Neural cell (in vitro differentiated cells): ENCODE measurements at regions not wholly inside any gene's neighbourhood (a gene's known extent, or its start where the extent isn't known, plus 50 kb on each side); places are given as distances from the start of the nearest gene placed in this dataset.

Source experiments
- H2AFZ ChIP-seq: fragments of 200-600, 300-800 bp; sonication (generic), shearing (Covaris generic); 2 replicates; pipeline ENCODE4 v1.6.0; 2014; ENCODE audit warnings: low read depth, mild to moderate bottlenecking, antibody characterized with exemption, low read length, moderate library complexity
- H3F3A ChIP-seq: fragments of 200-600 bp; shearing (Covaris generic); 2 replicates; pipeline ENCODE4 v1.6.1; 2016; ENCODE audit warnings: mild to moderate bottlenecking, moderate library complexity, mixed read lengths, antibody characterized with exemption, low read length; ENCODE audit not compliant: insufficient read depth, poor library complexity, severe bottlenecking
- H3K27ac ChIP-seq: fragments of 200-600, 300-800 bp; sonication (generic), shearing (Covaris generic); 2 replicates; pipeline ENCODE4 v1.5.1; 2014; ENCODE audit warnings: mild to moderate bottlenecking, low read length, moderate library complexity
- H3K27me3 ChIP-seq: fragments of 300-800, 200-600 bp; sonication (generic), shearing (Covaris generic); 2 replicates; pipeline ENCODE4 v1.6.0; 2014; ENCODE audit warnings: mild to moderate bottlenecking, low read depth, low read length, moderate library complexity; ENCODE audit not compliant: insufficient read depth
- H3K36me3 ChIP-seq: fragments of 300-800, 200-600 bp; sonication (generic), shearing (Covaris generic); 2 replicates; pipeline ENCODE4 v1.5.1; 2014; ENCODE audit warnings: mild to moderate bottlenecking, antibody characterized with exemption, low read length, moderate library complexity; ENCODE audit not compliant: insufficient read depth
- H3K4me2 ChIP-seq: fragments of 300-800, 200-600 bp; sonication (generic), shearing (Covaris generic); 2 replicates; pipeline ENCODE4 v1.6.0; 2014; ENCODE audit warnings: mild to moderate bottlenecking, low read length
- H3K4me3 ChIP-seq: fragments of 300-800, 200-600 bp; sonication (generic), shearing (Covaris generic); 2 replicates; pipeline ENCODE4 v1.5.1; 2014; ENCODE audit warnings: mild to moderate bottlenecking, low read length, moderate library complexity
- H3K79me2 ChIP-seq: fragments of 200-600 bp; shearing (Covaris generic); replicated peaks from 2 replicates; pipeline ENCODE4 v1.6.0; 2014; ENCODE audit warnings: mild to moderate bottlenecking, low read length, moderate library complexity; ENCODE audit not compliant: insufficient read depth
- H3K9ac ChIP-seq: fragments of 300-800, 200-600 bp; sonication (generic), shearing (Covaris generic); 2 replicates; pipeline ENCODE4 v1.6.1; 2016; ENCODE audit warnings: mild to moderate bottlenecking, low read length, mixed read lengths
- H3K9me2 ChIP-seq: fragments of 200-600 bp; shearing (Covaris generic); 2 replicates; pipeline ENCODE4 v1.6.1; 2016; ENCODE audit warnings: mild to moderate bottlenecking, low read length, mixed read lengths; ENCODE audit not compliant: insufficient read depth
- H3K9me3 ChIP-seq: fragments of 200-600, 300-800 bp; sonication (generic), shearing (Covaris generic); 2 replicates; pipeline ENCODE4 v1.6.1; 2016; ENCODE audit warnings: mild to moderate bottlenecking, mixed run types, low read length, moderate library complexity, mixed read lengths
- H4K20me1 ChIP-seq: fragments of 200-600 bp; shearing (Covaris generic); 2 replicates; pipeline ENCODE4 v1.6.1; 2016; ENCODE audit warnings: mild to moderate bottlenecking, mixed run types; ENCODE audit not compliant: insufficient read depth
- EP300 ChIP-seq: fragments of 450-650 bp; conservative IDR thresholded peaks from 2 replicates; pipeline ENCODE4 v1.6.1; 2014; ENCODE audit warnings: antibody characterized with exemption, mild to moderate bottlenecking, moderate library complexity; ENCODE audit not compliant: poor library complexity, severe bottlenecking
- EZH2 ChIP-seq: fragments of 200-600, 300-800 bp; shearing (Covaris generic), sonication (generic); IDR thresholded peaks from 2 replicates; pipeline ENCODE4 v1.6.1; 2014; ENCODE audit warnings: antibody characterized with exemption, low read length, borderline replicate concordance, mild to moderate bottlenecking; ENCODE audit not compliant: insufficient read depth, poor library complexity, severe bottlenecking
- MXI1 ChIP-seq: fragments of 450-650 bp; conservative IDR thresholded peaks from 2 replicates; pipeline ENCODE4 v1.6.1; 2014; ENCODE audit warnings: antibody characterized with exemption, mild to moderate bottlenecking; ENCODE audit not compliant: poor library complexity, severe bottlenecking
- POLR2AphosphoS5 ChIP-seq: IDR thresholded peaks from 2 replicates; pipeline ENCODE4 v1.6.1; 2012
- RAD21 ChIP-seq: fragments of 450-650 bp; conservative IDR thresholded peaks from 2 replicates; pipeline ENCODE4 v1.6.1; 2014; ENCODE audit warnings: antibody characterized with exemption, mild to moderate bottlenecking, moderate library complexity
- SMC3 ChIP-seq: fragments of 450-650 bp; conservative IDR thresholded peaks from 2 replicates; pipeline ENCODE4 v1.6.1; 2014; ENCODE audit warnings: antibody characterized with exemption, mild to moderate bottlenecking, moderate library complexity; ENCODE audit not compliant: poor library complexity
- TAF1 ChIP-seq: IDR thresholded peaks from 2 replicates; pipeline ENCODE4 v1.6.1; 2012; ENCODE audit warnings: low read depth
- TF ChIP-seq, protein P1 (sequence below): fragments of 450-650 bp; IDR thresholded peaks from 2 replicates; pipeline ENCODE4 v1.5.1; 2014; ENCODE audit warnings: antibody characterized with exemption, mild to moderate bottlenecking, moderate library complexity; ENCODE audit not compliant: poor library complexity, severe bottlenecking
- TF ChIP-seq, protein P2 (sequence below): IDR thresholded peaks from 2 replicates; pipeline ENCODE4 v1.6.1; 2012; ENCODE audit warnings: borderline replicate concordance

DNA sequence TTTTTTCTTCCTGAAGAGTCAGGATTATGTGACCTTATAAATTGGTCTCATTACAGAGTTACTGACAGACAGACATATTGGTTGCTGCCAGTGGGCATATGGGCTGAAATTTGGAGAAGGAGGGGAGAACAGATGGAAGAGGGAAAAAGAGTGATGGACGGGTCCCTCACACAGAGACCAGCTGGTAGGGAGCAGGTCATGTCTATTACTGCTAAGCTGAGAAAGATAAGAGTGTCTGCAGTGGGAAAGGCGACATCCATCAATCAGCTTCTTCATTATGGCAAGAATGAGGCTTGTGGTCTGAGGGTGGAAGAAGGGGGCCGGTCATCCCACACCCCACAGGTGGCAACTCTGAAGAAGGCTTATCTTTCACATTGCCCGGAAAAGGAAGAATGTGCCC lies 353.8 kb upstream of the RSPO3 start:
- H3K4me2 ChIP-seq: no peak overlapping the region
- H3K27me3 ChIP-seq: no peaks in the 10 kb centered on the region
- H3K27ac ChIP-seq: no peak overlapping the region
- H4K20me1 ChIP-seq: no peaks in the 10 kb centered on the region
- no peak overlapping the region for H2AFZ ChIP-seq
- TF ChIP-seq, protein P1, sequence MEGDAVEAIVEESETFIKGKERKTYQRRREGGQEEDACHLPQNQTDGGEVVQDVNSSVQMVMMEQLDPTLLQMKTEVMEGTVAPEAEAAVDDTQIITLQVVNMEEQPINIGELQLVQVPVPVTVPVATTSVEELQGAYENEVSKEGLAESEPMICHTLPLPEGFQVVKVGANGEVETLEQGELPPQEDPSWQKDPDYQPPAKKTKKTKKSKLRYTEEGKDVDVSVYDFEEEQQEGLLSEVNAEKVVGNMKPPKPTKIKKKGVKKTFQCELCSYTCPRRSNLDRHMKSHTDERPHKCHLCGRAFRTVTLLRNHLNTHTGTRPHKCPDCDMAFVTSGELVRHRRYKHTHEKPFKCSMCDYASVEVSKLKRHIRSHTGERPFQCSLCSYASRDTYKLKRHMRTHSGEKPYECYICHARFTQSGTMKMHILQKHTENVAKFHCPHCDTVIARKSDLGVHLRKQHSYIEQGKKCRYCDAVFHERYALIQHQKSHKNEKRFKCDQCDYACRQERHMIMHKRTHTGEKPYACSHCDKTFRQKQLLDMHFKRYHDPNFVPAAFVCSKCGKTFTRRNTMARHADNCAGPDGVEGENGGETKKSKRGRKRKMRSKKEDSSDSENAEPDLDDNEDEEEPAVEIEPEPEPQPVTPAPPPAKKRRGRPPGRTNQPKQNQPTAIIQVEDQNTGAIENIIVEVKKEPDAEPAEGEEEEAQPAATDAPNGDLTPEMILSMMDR: no peak
- TF ChIP-seq RAD21: no peak
- no peak for TF ChIP-seq SMC3
- no peak for TF ChIP-seq TAF1
- TF ChIP-seq EP300: no peak
- TF ChIP-seq EZH2: no peak
- no peak for TF ChIP-seq MXI1
- no peak for TF ChIP-seq POLR2AphosphoS5
- TF ChIP-seq, protein P2, sequence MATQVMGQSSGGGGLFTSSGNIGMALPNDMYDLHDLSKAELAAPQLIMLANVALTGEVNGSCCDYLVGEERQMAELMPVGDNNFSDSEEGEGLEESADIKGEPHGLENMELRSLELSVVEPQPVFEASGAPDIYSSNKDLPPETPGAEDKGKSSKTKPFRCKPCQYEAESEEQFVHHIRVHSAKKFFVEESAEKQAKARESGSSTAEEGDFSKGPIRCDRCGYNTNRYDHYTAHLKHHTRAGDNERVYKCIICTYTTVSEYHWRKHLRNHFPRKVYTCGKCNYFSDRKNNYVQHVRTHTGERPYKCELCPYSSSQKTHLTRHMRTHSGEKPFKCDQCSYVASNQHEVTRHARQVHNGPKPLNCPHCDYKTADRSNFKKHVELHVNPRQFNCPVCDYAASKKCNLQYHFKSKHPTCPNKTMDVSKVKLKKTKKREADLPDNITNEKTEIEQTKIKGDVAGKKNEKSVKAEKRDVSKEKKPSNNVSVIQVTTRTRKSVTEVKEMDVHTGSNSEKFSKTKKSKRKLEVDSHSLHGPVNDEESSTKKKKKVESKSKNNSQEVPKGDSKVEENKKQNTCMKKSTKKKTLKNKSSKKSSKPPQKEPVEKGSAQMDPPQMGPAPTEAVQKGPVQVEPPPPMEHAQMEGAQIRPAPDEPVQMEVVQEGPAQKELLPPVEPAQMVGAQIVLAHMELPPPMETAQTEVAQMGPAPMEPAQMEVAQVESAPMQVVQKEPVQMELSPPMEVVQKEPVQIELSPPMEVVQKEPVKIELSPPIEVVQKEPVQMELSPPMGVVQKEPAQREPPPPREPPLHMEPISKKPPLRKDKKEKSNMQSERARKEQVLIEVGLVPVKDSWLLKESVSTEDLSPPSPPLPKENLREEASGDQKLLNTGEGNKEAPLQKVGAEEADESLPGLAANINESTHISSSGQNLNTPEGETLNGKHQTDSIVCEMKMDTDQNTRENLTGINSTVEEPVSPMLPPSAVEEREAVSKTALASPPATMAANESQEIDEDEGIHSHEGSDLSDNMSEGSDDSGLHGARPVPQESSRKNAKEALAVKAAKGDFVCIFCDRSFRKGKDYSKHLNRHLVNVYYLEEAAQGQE: no peak
- H3K9me3 ChIP-seq: no peaks in the 10 kb centered on the region
- H3K79me2 ChIP-seq: no peaks in the 10 kb centered on the region
- no peak overlapping the region for H3K4me3 ChIP-seq
- no peaks in the 10 kb centered on the region for H3K9me2 ChIP-seq
- H3F3A ChIP-seq: no peaks in the 10 kb centered on the region
- no peaks in the 10 kb centered on the region for H3K36me3 ChIP-seq
- H3K9ac ChIP-seq: no peak overlapping the region

DNA sequence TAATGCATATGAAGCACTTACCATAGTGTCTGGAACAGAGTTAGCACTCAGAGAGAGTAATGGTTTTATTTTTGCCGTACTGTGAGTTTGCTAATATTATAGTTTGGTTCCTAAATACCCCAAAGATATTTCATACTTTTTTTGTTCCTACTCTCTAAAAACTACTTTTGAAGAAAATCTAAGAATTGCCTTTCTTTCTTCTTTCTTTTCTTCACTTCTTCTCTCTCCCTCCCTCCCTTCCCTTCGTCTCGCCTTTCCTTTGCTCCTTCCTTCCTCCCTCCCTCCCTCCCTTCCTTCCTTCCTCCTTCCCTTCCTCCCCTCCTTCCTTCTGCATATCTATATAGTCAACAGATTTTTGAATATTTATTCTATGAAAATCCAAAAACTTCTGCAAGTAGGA lies 351.7 kb upstream of the RSPO3 start:
- no peak overlapping the region for H3K27ac ChIP-seq
- H3F3A ChIP-seq: no peaks in the 10 kb centered on the region
- no peak overlapping the region for H3K9ac ChIP-seq
- TF ChIP-seq RAD21 (no peak), MXI1 (no peak), TAF1 (no peak), EZH2 (no peak), POLR2AphosphoS5 (no peak), EP300 (no peak), SMC3 (no peak)
- TF ChIP-seq, protein P2: no peak
- TF ChIP-seq, protein P1: no peak
- no peak overlapping the region for H3K4me2 ChIP-seq
- no peaks in the 10 kb centered on the region for H3K9me2 ChIP-seq
- no peaks in the 10 kb centered on the region for H3K27me3 ChIP-seq
- H2AFZ ChIP-seq: no peak overlapping the region
- no peak overlapping the region for H3K4me3 ChIP-seq
- no peaks in the 10 kb centered on the region for H4K20me1 ChIP-seq
- no peaks in the 10 kb centered on the region for H3K36me3 ChIP-seq
- no peaks in the 10 kb centered on the region for H3K79me2 ChIP-seq
- no peaks in the 10 kb centered on the region for H3K9me3 ChIP-seq
